IPS-20b (cell line): ENCODE measurements at regions not wholly inside any gene's neighbourhood (a gene's known extent, or its start where the extent isn't known, plus 50 kb on each side); places are given as distances from the start of the nearest gene placed in this dataset.
"Not testable (repeated sequence)": the region's sequence is repeated elsewhere in the genome, so short reads cannot be mapped to it uniquely, and the experiment has no call there.

Experiments used
- H3K27ac ChIP-seq: one replicate; pipeline ENCODE4 v1.5.1; 2013; ENCODE audit warnings: low read length
- H3K27me3 ChIP-seq: 2 replicates; pipeline ENCODE4 v1.6.1; 2013; ENCODE audit warnings: mild to moderate bottlenecking, low read length, inconsistent platforms; ENCODE audit not compliant: insufficient read depth
- H3K36me3 ChIP-seq: 2 replicates; pipeline ENCODE4 v1.6.1; 2013; ENCODE audit warnings: low read depth, mild to moderate bottlenecking, inconsistent platforms, low read length, moderate library complexity; ENCODE audit not compliant: insufficient read depth
- H3K4me1 ChIP-seq: 2 replicates; pipeline ENCODE4 v1.6.1; 2013; ENCODE audit warnings: mild to moderate bottlenecking, control low read depth, inconsistent platforms, low read length, moderate library complexity; ENCODE audit not compliant: insufficient read depth
- H3K4me3 ChIP-seq: 2 replicates; pipeline ENCODE4 v1.5.1; 2013; ENCODE audit warnings: mild to moderate bottlenecking, low read length, inconsistent platforms
- H3K9ac ChIP-seq: 2 replicates; pipeline ENCODE4 v1.6.1; 2013; ENCODE audit warnings: low read depth, mild to moderate bottlenecking, inconsistent platforms, low read length, moderate library complexity
- H3K9me3 ChIP-seq: 2 replicates; pipeline ENCODE4 v1.6.1; 2013; ENCODE audit warnings: mild to moderate bottlenecking, low read depth, low read length, inconsistent platforms; ENCODE audit not compliant: insufficient read depth

DNA sequence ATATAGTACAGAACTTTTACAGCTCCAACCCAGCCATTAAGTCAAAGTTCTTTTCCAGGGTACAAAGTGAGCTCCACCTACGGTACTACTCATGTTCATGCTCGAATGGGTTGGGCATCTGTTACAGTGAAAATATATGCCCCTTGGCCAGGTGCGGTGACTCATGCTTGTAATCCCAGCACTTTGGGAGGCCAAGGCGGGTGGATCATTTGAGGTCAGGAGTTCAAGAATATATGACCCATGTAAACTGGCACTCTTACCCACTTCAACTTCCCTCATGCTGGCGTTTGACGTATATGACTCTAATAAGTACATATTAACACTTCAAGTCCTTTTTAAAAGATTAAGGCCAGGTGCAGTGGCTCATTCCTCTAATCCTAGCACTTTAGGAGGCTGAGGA is 71.3 kb upstream of the PKN2 start:
- Histone ChIP-seq H3K9ac (no peak overlapping the region), H3K36me3 (no peaks in the 10 kb centered on the region), H3K4me3 (no peak overlapping the region), H3K9me3 (peaks cover 5% of the 10 kb centered on the region; the same call in 1 of the 2 replicates), H3K27me3 (no peaks in the 10 kb centered on the region), H3K4me1 (no peaks in the 10 kb centered on the region), H3K27ac (no peak overlapping the region)

DNA sequence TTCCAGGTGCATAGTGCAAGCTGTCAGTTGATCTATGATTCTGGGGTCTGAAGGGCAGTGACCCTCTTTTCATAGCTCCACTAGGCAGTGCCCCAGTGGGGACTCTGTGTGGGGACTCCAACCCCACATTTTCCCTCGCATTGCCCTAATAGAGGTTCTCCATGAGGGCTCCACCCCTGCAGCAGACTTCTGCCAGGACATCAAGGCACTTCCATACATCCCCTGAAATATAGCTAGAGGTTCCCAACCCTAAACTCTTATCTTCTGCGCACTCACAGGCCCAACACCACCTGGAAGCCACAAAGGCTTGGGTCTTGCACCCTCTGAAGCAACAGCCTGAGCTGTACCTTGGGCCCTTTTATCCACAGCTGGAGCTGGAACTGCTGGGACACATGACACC is 65.7 kb upstream of the PKN2 start:
- Histone ChIP-seq H3K9ac (no peak overlapping the region), H3K4me3 (no peak overlapping the region), H3K36me3 (no peaks in the 10 kb centered on the region), H3K4me1 (no peaks in the 10 kb centered on the region), H3K9me3 (peaks cover 31% of the 10 kb centered on the region), H3K27ac (no peak overlapping the region), H3K27me3 (no peaks in the 10 kb centered on the region)

DNA sequence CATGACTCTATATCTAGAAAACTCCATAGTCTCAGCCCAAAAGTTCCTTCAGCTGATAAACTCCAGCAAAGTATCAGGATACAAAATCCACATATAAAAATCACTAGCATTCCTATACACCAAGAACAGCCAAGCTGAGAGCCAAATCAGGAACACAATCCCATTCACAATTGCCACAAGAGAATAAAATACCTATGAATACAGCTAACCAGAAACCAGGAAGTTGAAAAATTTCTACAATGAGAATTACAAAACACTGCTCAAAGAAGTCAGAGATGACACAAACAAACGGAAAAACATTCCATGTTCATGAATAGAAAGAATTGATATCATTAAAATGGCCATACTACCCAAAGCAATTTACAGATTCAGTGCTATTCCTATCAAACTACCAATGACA is 61.0 kb upstream of the PKN2 start:
- not testable (repeated sequence) for H3K27ac ChIP-seq, H3K4me1 ChIP-seq, H3K9ac ChIP-seq, H3K27me3 ChIP-seq, H3K4me3 ChIP-seq, H3K36me3 ChIP-seq
- H3K9me3 ChIP-seq: peaks cover 22% of the 10 kb centered on the region
